GM23338 (cell line): ENCODE measurements at regions not wholly inside any gene's neighbourhood (a gene's known extent, or its start where the extent isn't known, plus 50 kb on each side); places are given as distances from the start of the nearest gene placed in this dataset.

Source experiments
- ATAC-seq: fragments of 200-7000 bp; cut with Tn5 transposase; 3 replicates; pipeline ENCODE4 v1.9.1; 2020
- DNase-seq: peaks from one replicate; pipeline ENCODE4 v3.0.0-alpha.2; 2015; ENCODE audit warnings: low spot score
- H2AFZ ChIP-seq: fragments of 200-600 bp; sonication (generic); 2 replicates; pipeline ENCODE4 v1.8.0; 2016; ENCODE audit warnings: antibody characterized with exemption, mild to moderate bottlenecking, moderate library complexity
- H3F3A ChIP-seq: fragments of 200-600 bp; sonication (generic); replicated peaks from 2 replicates; pipeline ENCODE4 v1.8.0; 2017; ENCODE audit warnings: antibody characterized with exemption, mixed run types, low read depth
- H3K27ac ChIP-seq: fragments of 200-600 bp; sonication (generic); 2 replicates; pipeline ENCODE4 v1.6.1; 2016; ENCODE audit warnings: low read depth
- H3K27me3 ChIP-seq: fragments of 200-600 bp; sonication (generic); 2 replicates; pipeline ENCODE4 v1.8.0; 2016; ENCODE audit warnings: mild to moderate bottlenecking, mixed run types, moderate library complexity; ENCODE audit not compliant: insufficient read depth
- H3K36me3 ChIP-seq: fragments of 200-600 bp; sonication (generic); 2 replicates; pipeline ENCODE4 v1.8.0; 2016; ENCODE audit warnings: mild to moderate bottlenecking; ENCODE audit not compliant: insufficient read depth
- H3K4me1 ChIP-seq: fragments of 200-600 bp; sonication (generic); 2 replicates; pipeline ENCODE4 v1.8.0; 2016; ENCODE audit warnings: mild to moderate bottlenecking, moderate library complexity; ENCODE audit not compliant: insufficient read depth
- H3K4me2 ChIP-seq: fragments of 200-600 bp; sonication (generic); 2 replicates; pipeline ENCODE4 v1.7.1; 2017; ENCODE audit warnings: mixed run types
- H3K4me3 ChIP-seq: fragments of 200-600 bp; sonication (generic); 2 replicates; pipeline ENCODE4 v1.6.1; 2016; ENCODE audit warnings: mixed run types
- H3K79me2 ChIP-seq: fragments of 200-600 bp; sonication (generic); replicated peaks from 2 replicates; pipeline ENCODE4 v1.8.0; 2017; ENCODE audit warnings: mild to moderate bottlenecking; ENCODE audit not compliant: insufficient read depth
- H3K9me2 ChIP-seq: fragments of 200-600 bp; sonication (generic); 2 replicates; pipeline ENCODE4 v1.8.0; 2017; ENCODE audit not compliant: insufficient read depth
- H4K20me1 ChIP-seq: fragments of 200-600 bp; sonication (generic); replicated peaks from 2 replicates; pipeline ENCODE4 v1.8.0; 2017; ENCODE audit warnings: mild to moderate bottlenecking; ENCODE audit not compliant: insufficient read depth
- H3K27ac Mint-ChIP-seq: 2 replicates; pipeline ENCODE4 v1.8.0; 2020; ENCODE audit warnings: inconsistent platforms, mild to moderate bottlenecking, moderate library complexity, mixed read lengths
- H3K27me3 Mint-ChIP-seq: 3 replicates; pipeline ENCODE4 v1.8.0; 2022; ENCODE audit warnings: low read depth, mild to moderate bottlenecking, moderate library complexity, mixed read lengths, inconsistent platforms; ENCODE audit not compliant: insufficient read depth, poor library complexity
- H3K36me3 Mint-ChIP-seq: 3 replicates; pipeline ENCODE4 v1.8.0; 2021; ENCODE audit warnings: low read depth, mild to moderate bottlenecking, inconsistent platforms, moderate library complexity, mixed read lengths
- H3K4me1 Mint-ChIP-seq: 3 replicates; pipeline ENCODE4 v1.8.0; 2020; ENCODE audit warnings: mild to moderate bottlenecking, inconsistent platforms, mixed read lengths
- H3K4me3 Mint-ChIP-seq: 3 replicates; pipeline ENCODE4 v1.8.0; 2021; ENCODE audit warnings: moderate library complexity, mild to moderate bottlenecking, inconsistent platforms, mixed read lengths
- H3K9me3 Mint-ChIP-seq: 3 replicates; pipeline ENCODE4 v1.8.0; 2020; ENCODE audit warnings: moderate library complexity, mild to moderate bottlenecking, inconsistent platforms, mixed read lengths
- CREB1 ChIP-seq: fragments of 250-450 bp; sonication (Bioruptor Pico); IDR thresholded peaks from 2 replicates; pipeline ENCODE4 v1.5.0; 2020; ENCODE audit warnings: low read depth, mild to moderate bottlenecking, moderate library complexity
- CTCF ChIP-seq, 2 experiments: fragments of 200-600 bp in 1 of 2; sonication (generic) in 1 of 2; conservative IDR thresholded peaks; 2 replicates each; pipeline versions ENCODE4 v1.5.1 to v1.6.1; 2016 to 2017; ENCODE audit warnings: antibody characterized with exemption in 2 of 2, low read depth in 2 of 2, mild to moderate bottlenecking in 2 of 2, moderate library complexity in 1 of 2
- EZH2 ChIP-seq: fragments of 200-600 bp; sonication (generic); IDR thresholded peaks from one replicate; pipeline ENCODE4 v1.8.0; 2017; ENCODE audit warnings: antibody characterized with exemption, mild to moderate bottlenecking, low read depth; ENCODE audit not compliant: unreplicated experiment
- EZH2phosphoT487 ChIP-seq: fragments of 200-600 bp; sonication (generic); IDR thresholded peaks from one replicate; pipeline ENCODE4 v1.8.1; 2018; ENCODE audit warnings: antibody characterized with exemption; ENCODE audit not compliant: unreplicated experiment
- JUNB ChIP-seq: IDR thresholded peaks from one replicate; pipeline ENCODE4 v1.6.1; 2016; ENCODE audit warnings: antibody characterized with exemption; ENCODE audit not compliant: unreplicated experiment
- NANOG ChIP-seq: IDR thresholded peaks from 2 replicates; pipeline ENCODE4 v1.6.1; 2016; ENCODE audit warnings: antibody characterized with exemption, borderline replicate concordance
- POLR2AphosphoS5 ChIP-seq: IDR thresholded peaks from 2 replicates; pipeline ENCODE4 v1.6.1; 2016; ENCODE audit warnings: antibody characterized with exemption, low read depth
- REST ChIP-seq: IDR thresholded peaks from one replicate; pipeline ENCODE4 v1.6.1; 2018; ENCODE audit warnings: antibody characterized with exemption; ENCODE audit not compliant: unreplicated experiment
- STAT1 ChIP-seq: IDR thresholded peaks from one replicate; pipeline ENCODE4 v1.6.1; 2016; ENCODE audit warnings: antibody characterized with exemption; ENCODE audit not compliant: unreplicated experiment
- ZNF114 ChIP-seq: fragments of 250-450 bp; sonication (Bioruptor Pico); IDR thresholded peaks from 2 replicates; pipeline ENCODE4 v1.5.0; 2020; ENCODE audit warnings: mild to moderate bottlenecking, moderate library complexity
- ZNF331 ChIP-seq: fragments of 250-450 bp; sonication (Bioruptor Pico); IDR thresholded peaks from 2 replicates; pipeline ENCODE4 v1.5.0; 2020; ENCODE audit warnings: low read depth, mild to moderate bottlenecking, moderate library complexity
- ZNF462 ChIP-seq: fragments of 250-450 bp; sonication (Bioruptor Pico); IDR thresholded peaks from 2 replicates; pipeline ENCODE4 v1.5.0; 2020; ENCODE audit warnings: mild to moderate bottlenecking, moderate library complexity
- TF ChIP-seq, protein P1 (sequence below): IDR thresholded peaks from 2 replicates; pipeline ENCODE4 v1.6.1; 2016; ENCODE audit warnings: antibody characterized with exemption

DNA sequence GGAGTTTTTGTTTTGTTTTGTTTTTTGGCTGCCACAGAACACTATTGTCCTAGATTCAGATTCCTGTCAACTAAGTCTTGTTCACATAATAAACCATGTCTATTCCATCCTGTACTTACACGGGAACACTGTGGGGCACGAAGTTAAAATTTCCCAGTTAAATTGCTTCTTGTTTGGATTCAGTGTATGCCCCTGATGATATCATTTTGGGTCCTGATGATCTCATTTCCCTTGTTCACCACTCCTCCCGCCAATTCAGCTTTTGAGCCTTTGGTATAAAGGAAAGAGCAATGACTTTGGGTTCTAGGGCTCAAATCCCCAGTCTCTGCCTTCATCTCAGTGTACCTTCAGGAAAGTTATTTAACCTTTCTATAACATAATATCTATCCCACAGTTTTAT, 333.5 kb downstream of the FBXW7 start:
- H3K36me3 Mint-ChIP-seq, result no peaks in the 10 kb centered on the region
- DNase-seq, result no peak
- no peaks in the 10 kb centered on the region for H3F3A ChIP-seq
- TF ChIP-seq EZH2, result no peak
- TF ChIP-seq POLR2AphosphoS5, result no peak
- no peak for TF ChIP-seq ZNF114 (CRISPR knock-in tag)
- no peak for TF ChIP-seq REST
- TF ChIP-seq ZNF331 (CRISPR knock-in tag), result no peak
- TF ChIP-seq STAT1, result no peak
- TF ChIP-seq ZNF462 (CRISPR knock-in tag), result no peak
- TF ChIP-seq, protein P1, sequence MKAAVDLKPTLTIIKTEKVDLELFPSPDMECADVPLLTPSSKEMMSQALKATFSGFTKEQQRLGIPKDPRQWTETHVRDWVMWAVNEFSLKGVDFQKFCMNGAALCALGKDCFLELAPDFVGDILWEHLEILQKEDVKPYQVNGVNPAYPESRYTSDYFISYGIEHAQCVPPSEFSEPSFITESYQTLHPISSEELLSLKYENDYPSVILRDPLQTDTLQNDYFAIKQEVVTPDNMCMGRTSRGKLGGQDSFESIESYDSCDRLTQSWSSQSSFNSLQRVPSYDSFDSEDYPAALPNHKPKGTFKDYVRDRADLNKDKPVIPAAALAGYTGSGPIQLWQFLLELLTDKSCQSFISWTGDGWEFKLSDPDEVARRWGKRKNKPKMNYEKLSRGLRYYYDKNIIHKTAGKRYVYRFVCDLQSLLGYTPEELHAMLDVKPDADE, result no peak
- no peak for TF ChIP-seq CREB1 (CRISPR knock-in tag)
- TF ChIP-seq JUNB, result no peak
- no peak for TF ChIP-seq NANOG
- TF ChIP-seq CTCF (conservative IDR thresholded peaks at IDR 0.05; ENCODE audit: low read depth in 2 of 2), result no peak
- TF ChIP-seq EZH2phosphoT487, result no peak
- no peak overlapping the region for H3K27ac ChIP-seq
- no peak overlapping the region for H3K4me3 Mint-ChIP-seq
- no peak overlapping the region for H3K27ac Mint-ChIP-seq
- no peaks in the 10 kb centered on the region for H3K79me2 ChIP-seq
- peaks cover 18% of the 10 kb centered on the region for H3K4me1 Mint-ChIP-seq
- no peaks in the 10 kb centered on the region for H4K20me1 ChIP-seq
- no peaks in the 10 kb centered on the region for H3K9me3 Mint-ChIP-seq
- no peak overlapping the region for H3K4me3 ChIP-seq
- ATAC-seq, result no peak
- H3K9me2 ChIP-seq, result peaks cover 4% of the 10 kb centered on the region; the same call in 1 of the 2 replicates
- H3K36me3 ChIP-seq, result no peaks in the 10 kb centered on the region
- H3K27me3 Mint-ChIP-seq, result no peaks in the 10 kb centered on the region
- peaks cover 11% of the 10 kb centered on the region for H3K4me1 ChIP-seq
- no peak overlapping the region for H3K4me2 ChIP-seq
- H2AFZ ChIP-seq, result no peak overlapping the region
- H3K27me3 ChIP-seq, result no peaks in the 10 kb centered on the region
